ENCODE measurements at regions not wholly inside any gene's neighbourhood (a gene's known extent, or its start where the extent isn't known, plus 50 kb on each side); places are given as distances from the start of the nearest gene placed in this dataset.

DNA sequence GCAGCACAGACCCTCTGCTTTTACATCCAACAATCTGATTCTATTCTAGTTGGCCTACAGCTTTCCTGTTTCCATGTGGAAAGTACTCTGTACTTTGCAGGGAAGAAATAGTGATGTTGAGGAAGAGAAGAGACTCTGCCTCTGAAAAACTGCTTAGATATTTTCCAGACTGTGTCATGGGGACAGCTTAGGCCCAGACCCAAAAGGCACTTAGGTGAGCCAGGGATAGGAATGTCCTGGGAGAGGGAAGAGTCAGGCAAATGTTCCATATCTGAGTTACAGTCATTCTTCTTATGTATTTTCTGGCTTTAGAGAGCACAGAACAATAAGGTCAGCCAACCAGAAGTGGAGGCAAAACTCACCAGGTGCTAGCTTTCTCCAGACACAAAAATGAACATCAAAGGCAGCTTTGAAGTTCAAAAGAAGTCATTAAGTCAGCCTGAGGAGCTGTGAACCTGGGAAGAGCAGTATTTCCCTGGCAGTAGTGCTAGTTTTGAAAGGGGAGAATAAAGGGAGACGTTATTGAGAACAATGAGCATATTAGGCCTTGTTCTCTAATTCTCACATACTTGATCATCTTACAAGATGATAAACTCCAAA is 199.7 kb upstream of the LMNTD1 start:
- TF ChIP-seq POLR2A (IDR thresholded peaks at IDR 0.05; ENCODE audit: extremely low read depth, insufficient read length) = no peak
- TF ChIP-seq MYC (IDR thresholded peaks at IDR 0.05; ENCODE audit: low read depth, low read length) = no peak
